MCF 10A (cell line): ENCODE measurements at regions not wholly inside any gene's neighbourhood (a gene's known extent, or its start where the extent isn't known, plus 50 kb on each side); places are given as distances from the start of the nearest gene placed in this dataset.

Source experiments
- BruUV-seq: library from RNA; stranded (reverse); fragments of 400-500 nt; replicated peaks from 2 replicates; lab custom pipeline; 2021; lab: Mats Ljungman, UMichigan
- CTCF ChIA-PET: fragments of 300-600 bp; sonication (Branson Sonifier 250); formaldehyde crosslinking; extraction: SDS; loops from one replicate; lab custom pipeline; 2021; ENCODE audit warnings: antibody characterized with exemption, inconsistent platforms; lab: Yijun Ruan, JAX
- POLR2A ChIA-PET: fragments of 300-600, 350-650 bp; sonication (Branson Sonifier 250); formaldehyde crosslinking; extraction: SDS; loops from one replicate; lab custom pipeline; 2020; ENCODE audit warnings: antibody characterized with exemption, inconsistent platforms; lab: Yijun Ruan, JAX
- DNase-seq: peaks from one replicate; pipeline ENCODE4 v3.0.0-alpha.2; 2018; ENCODE audit not compliant: unreplicated experiment
- H3K27ac Mint-ChIP-seq: one replicate; pipeline ENCODE4 v1.8.0; 2022; ENCODE audit warnings: mild to moderate bottlenecking, low read depth, mixed read lengths; ENCODE audit not compliant: unreplicated experiment
- H3K27me3 Mint-ChIP-seq: one replicate; pipeline ENCODE4 v1.8.0; 2022; ENCODE audit warnings: mixed read lengths; ENCODE audit not compliant: insufficient read depth, unreplicated experiment
- H3K36me3 Mint-ChIP-seq: one replicate; pipeline ENCODE4 v1.8.0; 2022; ENCODE audit warnings: mild to moderate bottlenecking, moderate library complexity, mixed read lengths; ENCODE audit not compliant: insufficient read depth, unreplicated experiment
- H3K4me1 Mint-ChIP-seq: one replicate; pipeline ENCODE4 v1.8.0; 2022; ENCODE audit warnings: mixed read lengths; ENCODE audit not compliant: insufficient read depth, unreplicated experiment
- H3K4me3 Mint-ChIP-seq: one replicate; pipeline ENCODE4 v1.8.0; 2022; ENCODE audit warnings: mild to moderate bottlenecking, moderate library complexity, mixed read lengths; ENCODE audit not compliant: unreplicated experiment
- H3K9me3 Mint-ChIP-seq: one replicate; pipeline ENCODE4 v1.8.0; 2022; ENCODE audit warnings: mixed read lengths; ENCODE audit not compliant: unreplicated experiment
- intact Hi-C: fragments of 100-400 bp; cut with micrococcal nuclease; formaldehyde crosslinking; loops from 2 replicates; pipeline ENCODE4 v1.14.1; 2022
- TF ChIP-seq, protein P1 (sequence below): fragments of 200-600 bp; IDR thresholded peaks from one replicate; pipeline ENCODE4 v1.8.0; 2022; ENCODE audit warnings: antibody characterized with exemption, mild to moderate bottlenecking; ENCODE audit not compliant: unreplicated experiment

DNA sequence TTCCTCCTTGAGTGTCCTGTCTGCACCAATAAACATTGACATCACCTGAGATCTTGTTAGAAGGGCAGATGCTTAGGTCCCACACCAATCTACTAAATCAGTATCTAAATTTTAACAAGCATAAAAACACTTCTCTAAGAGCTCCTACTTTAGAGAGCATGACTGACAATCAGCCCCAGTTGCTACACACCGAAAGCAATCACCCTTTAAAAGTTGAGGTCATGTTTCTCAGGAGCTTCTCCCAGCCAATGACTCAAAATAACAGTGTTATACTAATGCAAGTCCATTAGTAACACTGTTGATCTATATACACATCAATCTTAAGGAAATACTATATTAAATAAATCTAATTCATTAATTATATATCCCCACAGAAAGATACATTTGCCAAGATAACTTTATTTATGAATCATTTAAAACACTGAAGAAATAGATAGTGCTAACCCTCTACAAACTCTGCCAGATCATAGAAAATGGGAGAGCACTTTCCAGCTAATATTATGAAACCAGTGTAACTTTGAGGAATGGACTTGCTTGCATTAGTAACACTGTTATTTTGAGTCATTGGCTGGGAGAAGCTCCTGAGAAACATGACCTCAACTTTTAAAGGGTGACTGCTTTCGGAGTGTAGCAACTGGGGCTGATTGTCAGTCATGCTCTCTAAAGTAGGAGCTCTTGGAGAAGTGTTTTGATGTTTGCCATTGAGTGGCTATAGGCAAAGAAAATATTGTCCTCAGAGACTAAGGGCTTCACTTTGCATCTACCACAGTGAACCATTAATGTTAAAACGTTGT lies 109.8 kb upstream of the HDX start:
- DNase-seq = peak; percentile 1
- intact Hi-C loops = no loop called here
- Mint-ChIP-seq H3K4me3 (no peak overlapping the region), H3K36me3 (no peaks in the 10 kb centered on the region), H3K9me3 (peaks cover 6% of the 10 kb centered on the region), H3K27ac (no peak overlapping the region), H3K4me1 (no peaks in the 10 kb centered on the region), H3K27me3 (no peaks in the 10 kb centered on the region)
- TF ChIP-seq, protein P1, sequence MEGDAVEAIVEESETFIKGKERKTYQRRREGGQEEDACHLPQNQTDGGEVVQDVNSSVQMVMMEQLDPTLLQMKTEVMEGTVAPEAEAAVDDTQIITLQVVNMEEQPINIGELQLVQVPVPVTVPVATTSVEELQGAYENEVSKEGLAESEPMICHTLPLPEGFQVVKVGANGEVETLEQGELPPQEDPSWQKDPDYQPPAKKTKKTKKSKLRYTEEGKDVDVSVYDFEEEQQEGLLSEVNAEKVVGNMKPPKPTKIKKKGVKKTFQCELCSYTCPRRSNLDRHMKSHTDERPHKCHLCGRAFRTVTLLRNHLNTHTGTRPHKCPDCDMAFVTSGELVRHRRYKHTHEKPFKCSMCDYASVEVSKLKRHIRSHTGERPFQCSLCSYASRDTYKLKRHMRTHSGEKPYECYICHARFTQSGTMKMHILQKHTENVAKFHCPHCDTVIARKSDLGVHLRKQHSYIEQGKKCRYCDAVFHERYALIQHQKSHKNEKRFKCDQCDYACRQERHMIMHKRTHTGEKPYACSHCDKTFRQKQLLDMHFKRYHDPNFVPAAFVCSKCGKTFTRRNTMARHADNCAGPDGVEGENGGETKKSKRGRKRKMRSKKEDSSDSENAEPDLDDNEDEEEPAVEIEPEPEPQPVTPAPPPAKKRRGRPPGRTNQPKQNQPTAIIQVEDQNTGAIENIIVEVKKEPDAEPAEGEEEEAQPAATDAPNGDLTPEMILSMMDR = no peak
- ChIA-PET POLR2A (interaction anchor here (1.0 kb wide), 1 partner anchor 14 kb away, joined by 3 read pairs; no protein-coding TSS in a partner anchor), CTCF (interaction anchor here (0.6 kb wide), 1 partner anchor 345 kb away, joined by 3 read pairs; no protein-coding TSS in a partner anchor)
- no TSS peak for BruUV-seq

DNA sequence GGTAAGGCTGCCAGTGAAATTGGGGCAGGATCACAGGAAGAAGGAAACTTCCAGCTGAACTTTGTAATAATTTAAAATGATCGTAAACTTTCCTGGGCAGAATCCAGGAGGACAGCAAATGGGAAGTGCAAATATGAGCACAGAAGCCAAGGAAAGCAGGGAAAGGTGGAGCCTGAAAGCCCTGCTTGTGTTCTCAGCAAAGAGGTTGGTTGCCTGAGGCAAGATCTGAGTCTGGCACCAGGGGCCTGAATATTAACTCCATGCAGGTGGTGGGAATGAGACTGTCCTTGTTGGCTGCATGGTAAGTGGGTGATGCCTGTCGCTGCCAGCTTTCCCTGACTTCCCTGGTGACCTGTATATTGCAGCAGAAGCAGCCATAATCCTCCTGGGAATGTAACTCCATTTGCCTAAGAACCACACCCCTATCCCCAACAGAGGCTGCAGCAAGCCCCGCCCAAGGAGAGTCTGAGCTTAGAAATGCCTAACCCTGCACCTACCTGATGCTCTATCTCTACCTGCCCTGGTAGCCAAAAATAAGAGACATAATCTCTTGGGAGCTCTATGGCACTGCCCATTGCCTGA lies 132.0 kb upstream of the HDX start:
- no peaks in the 10 kb centered on the region for H3K36me3 Mint-ChIP-seq
- H3K9me3 Mint-ChIP-seq = peaks cover 16% of the 10 kb centered on the region
- intact Hi-C loops = no loop called here
- ChIA-PET CTCF (interaction anchor here (0.6 kb wide), 2 partner anchors 156 to 272 kb away, joined by 3 to 4 read pairs; no protein-coding TSS in a partner anchor), POLR2A (no interaction called here)
- H3K4me3 Mint-ChIP-seq = no peak overlapping the region
- DNase-seq = no peak
- H3K27ac Mint-ChIP-seq = no peak overlapping the region
- H3K4me1 Mint-ChIP-seq = no peaks in the 10 kb centered on the region
- H3K27me3 Mint-ChIP-seq = no peaks in the 10 kb centered on the region
- no TSS peak for BruUV-seq
- TF ChIP-seq, protein P1 = no peak

DNA sequence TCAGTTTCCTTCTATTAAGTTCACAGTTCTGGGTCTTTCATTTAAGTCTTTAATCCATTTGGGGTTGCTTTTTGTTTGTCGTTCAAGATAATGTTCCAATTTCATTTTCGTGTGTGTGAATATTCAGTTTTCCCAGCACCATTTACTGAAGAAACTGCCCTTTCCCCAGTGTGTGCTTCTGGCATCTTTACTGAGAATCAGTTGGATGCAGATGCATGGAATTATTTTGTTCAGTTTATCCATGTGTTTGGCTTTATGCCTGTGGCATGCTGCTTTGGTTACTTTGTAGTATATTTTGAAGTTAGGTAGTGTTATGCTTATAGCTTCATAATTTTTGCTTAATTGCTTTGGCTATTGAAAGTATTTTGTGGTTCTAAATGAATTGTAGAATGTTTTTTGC lies 163.8 kb upstream of the HDX start:
- no TSS peak for BruUV-seq
- TF ChIP-seq, protein P1 = no peak
- CTCF ChIA-PET = no interaction called here
- Mint-ChIP-seq H3K4me1 (no peaks in the 10 kb centered on the region), H3K4me3 (no peak overlapping the region), H3K27ac (no peak overlapping the region), H3K27me3 (no peaks in the 10 kb centered on the region), H3K36me3 (peaks cover 4% of the 10 kb centered on the region), H3K9me3 (no peaks in the 10 kb centered on the region)
- DNase-seq = no peak
- intact Hi-C loops = no loop called here
- POLR2A ChIA-PET = no interaction called here

DNA sequence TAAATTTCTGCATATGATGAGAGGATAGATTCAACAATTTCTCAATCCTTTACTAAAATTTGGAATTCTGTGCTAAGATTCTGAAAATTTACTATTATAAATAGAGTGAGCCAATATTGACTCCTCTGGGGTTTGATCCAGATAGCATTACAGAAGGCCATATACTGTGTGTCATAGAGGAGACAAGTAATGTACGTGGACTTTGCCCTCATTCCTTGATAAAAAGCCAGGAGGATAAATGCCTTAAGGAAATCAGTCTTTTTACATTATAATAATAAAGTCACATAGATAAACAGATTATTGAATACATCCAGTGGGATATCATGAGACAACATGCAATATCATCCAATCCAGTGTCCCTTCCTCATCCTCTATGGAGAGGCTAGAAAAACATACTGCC lies 188.0 kb upstream of the HDX start:
- Mint-ChIP-seq H3K27me3 (no peaks in the 10 kb centered on the region), H3K4me3 (no peak overlapping the region), H3K27ac (no peak overlapping the region), H3K4me1 (no peaks in the 10 kb centered on the region), H3K9me3 (no peaks in the 10 kb centered on the region), H3K36me3 (no peaks in the 10 kb centered on the region)
- ChIA-PET POLR2A (no interaction called here), CTCF (interaction anchor here (2.1 kb wide), 1 partner anchor 40 kb away, joined by 5 read pairs; no protein-coding TSS in a partner anchor)
- no TSS peak for BruUV-seq
- intact Hi-C loops = no loop called here
- TF ChIP-seq, protein P1 = no peak
- no peak for DNase-seq
